ENCODE measurements at regions not wholly inside any gene's neighbourhood (a gene's known extent, or its start where the extent isn't known, plus 50 kb on each side); places are given as distances from the start of the nearest gene placed in this dataset.
"Not testable (repeated sequence)": the region's sequence is repeated elsewhere in the genome, so short reads cannot be mapped to it uniquely, and the experiment has no call there.

- no peaks in the 10 kb centered on the region for H3K9me3 Mint-ChIP-seq
- ATAC-seq (peak; percentile 74 to 78), DNase-seq (ENCODE audit: low spot score in 2 of 2) (no peak)
- no peaks in the 10 kb centered on the region for H3K36me3 Mint-ChIP-seq
- H3K27ac Mint-ChIP-seq = peak overlapping the region; percentile 87 to 88
These were observed 114.1 kb downstream of the GLUD2 start for GRCh38 chrX:121161501-121161933.

- H3K36me3 Mint-ChIP-seq = no peaks in the 10 kb centered on the region
- no peak for DNase-seq (ENCODE audit: low spot score in 2 of 2)
- H3K27ac Mint-ChIP-seq = no peak overlapping the region
- no peaks in the 10 kb centered on the region for H3K9me3 Mint-ChIP-seq
- no peak for ATAC-seq
These were observed 116.0 kb downstream of the GLUD2 start for GRCh38 chrX:121163443-121163842.

GRCh38 chrX:121165930-121166359 is 118.5 kb downstream of the GLUD2 start:
- Mint-ChIP-seq H3K36me3 (no peaks in the 10 kb centered on the region), H3K27ac (no peak overlapping the region), H3K9me3 (no peaks in the 10 kb centered on the region)
- ATAC-seq (no peak), DNase-seq (ENCODE audit: low spot score in 2 of 2) (no peak)

GRCh38 chrX:121169099-121170035 is 122.0 kb downstream of the GLUD2 start:
- peak in 1 of 2 donors; percentile 80 for ATAC-seq
- Mint-ChIP-seq H3K36me3 (no peaks in the 10 kb centered on the region), H3K9me3 (no peaks in the 10 kb centered on the region), H3K27ac (no peak overlapping the region)
- no peak for DNase-seq (ENCODE audit: low spot score in 2 of 2)

GRCh38 chrX:121172703-121173102 is 125.3 kb downstream of the GLUD2 start:
- DNase-seq (ENCODE audit: low spot score in 2 of 2) (no peak), ATAC-seq (no peak)
- no peaks in the 10 kb centered on the region for H3K36me3 Mint-ChIP-seq
- no peak overlapping the region for H3K27ac Mint-ChIP-seq
- H3K9me3 Mint-ChIP-seq = no peaks in the 10 kb centered on the region

- ATAC-seq (no peak), DNase-seq (ENCODE audit: low spot score in 2 of 2) (no peak)
- H3K36me3 Mint-ChIP-seq = no peaks in the 10 kb centered on the region
- H3K27ac Mint-ChIP-seq = no peak overlapping the region
- H3K9me3 Mint-ChIP-seq = peaks cover 0 to 10% of the 10 kb centered on the region in 2 donors
These were observed 132.6 kb downstream of the GLUD2 start for GRCh38 chrX:121179972-121180371.

- no peak for ATAC-seq
- Mint-ChIP-seq H3K9me3 (peaks cover 0 to 9% of the 10 kb centered on the region in 2 donors), H3K36me3 (no peaks in the 10 kb centered on the region)
These were observed 144.4 kb downstream of the GLUD2 start for GRCh38 chrX:121191779-121192178.

GRCh38 chrX:121195719-121196118 is 148.3 kb downstream of the GLUD2 start:
- DNase-seq (ENCODE audit: low spot score in 2 of 2) (no peak), ATAC-seq (no peak)
- Mint-ChIP-seq H3K9me3 (no peaks in the 10 kb centered on the region), H3K27ac (no peak overlapping the region), H3K36me3 (no peaks in the 10 kb centered on the region)

More at GRCh38 chrX:121191779-121192178, 144.4 kb downstream of the GLUD2 start:
- no peak for DNase-seq (ENCODE audit: low spot score in 2 of 2)
- no peak overlapping the region for H3K27ac Mint-ChIP-seq

GRCh38 chrX:121196872-121197444 is 149.5 kb downstream of the GLUD2 start:
- H3K36me3 Mint-ChIP-seq; ATAC-seq; H3K9me3 Mint-ChIP-seq; H3K27ac Mint-ChIP-seq; DNase-seq (ENCODE audit: low spot score in 2 of 2): not testable (repeated sequence)

GRCh38 chrX:121208563-121208962 is 161.2 kb downstream of the GLUD2 start:
- Mint-ChIP-seq H3K9me3 (no peaks in the 10 kb centered on the region), H3K36me3 (no peaks in the 10 kb centered on the region)
- no peak for ATAC-seq

GRCh38 chrX:121216641-121217374 is 169.4 kb downstream of the GLUD2 start:
- H3K9me3 Mint-ChIP-seq = no peaks in the 10 kb centered on the region
- ATAC-seq (no peak), DNase-seq (ENCODE audit: low spot score in 2 of 2) (no peak)
- no peaks in the 10 kb centered on the region for H3K36me3 Mint-ChIP-seq
- peak overlapping the region in 1 of 2 donors; percentile 74 for H3K27ac Mint-ChIP-seq

More at GRCh38 chrX:121208563-121208962, 161.2 kb downstream of the GLUD2 start:
- DNase-seq (ENCODE audit: low spot score in 2 of 2) = no peak
- no peak overlapping the region for H3K27ac Mint-ChIP-seq

GRCh38 chrX:121221322-121221977 is 174.0 kb downstream of the GLUD2 start:
- Mint-ChIP-seq H3K27ac (no peak overlapping the region), H3K36me3 (no peaks in the 10 kb centered on the region), H3K9me3 (no peaks in the 10 kb centered on the region)
- no peak for DNase-seq (ENCODE audit: low spot score in 2 of 2)
- no peak for ATAC-seq

GRCh38 chrX:121227888-121228287 is 180.5 kb downstream of the GLUD2 start:
- DNase-seq (ENCODE audit: low spot score in 2 of 2) = no peak
- Mint-ChIP-seq H3K36me3 (no peaks in the 10 kb centered on the region), H3K27ac (no peak overlapping the region), H3K9me3 (no peaks in the 10 kb centered on the region)
- ATAC-seq = no peak

GRCh38 chrX:121231566-121232358 is 184.4 kb downstream of the GLUD2 start:
- H3K27ac Mint-ChIP-seq = no peak overlapping the region
- H3K36me3 Mint-ChIP-seq = no peaks in the 10 kb centered on the region
- no peaks in the 10 kb centered on the region for H3K9me3 Mint-ChIP-seq
- ATAC-seq = no peak
- no peak for DNase-seq (ENCODE audit: low spot score in 2 of 2)

GRCh38 chrX:121236040-121236439 is 188.6 kb downstream of the GLUD2 start:
- Mint-ChIP-seq H3K27ac (no peak overlapping the region), H3K9me3 (no peaks in the 10 kb centered on the region), H3K36me3 (no peaks in the 10 kb centered on the region)
- DNase-seq (ENCODE audit: low spot score in 2 of 2) = no peak
- no peak for ATAC-seq

- no peak overlapping the region for H3K27ac Mint-ChIP-seq
- H3K36me3 Mint-ChIP-seq = no peaks in the 10 kb centered on the region
- H3K9me3 Mint-ChIP-seq = peaks cover 0 to 6% of the 10 kb centered on the region in 2 donors
- ATAC-seq (no peak), DNase-seq (ENCODE audit: low spot score in 2 of 2) (no peak)
These were observed 190.7 kb downstream of the GLUD2 start for GRCh38 chrX:121238093-121238492.

Measured in activated naive CD4-positive, alpha-beta T cell treated with anti-CD3 and anti-CD28 coated beads, Interleukin-2, amount 50 U/mL, for 72 hours (primary cell).